Dedifferentiated amniotic fluid mesenchymal stem cell (primary cell): ENCODE measurements at regions not wholly inside any gene's neighbourhood (a gene's known extent, or its start where the extent isn't known, plus 50 kb on each side); places are given as distances from the start of the nearest gene placed in this dataset.

Experiments
- DNase-seq: peaks from one replicate; pipeline ENCODE4 v3.0.0-alpha.2; 2016; ENCODE audit errors: extremely low spot score

- DNase-seq, result no peak
These were observed 232.9 kb upstream of the ID2 start for GRCh38 chr2:8448824-8449556.

- no peak for DNase-seq
These were observed 230.6 kb upstream of the ID2 start for GRCh38 chr2:8451273-8451672.

GRCh38 chr2:8452296-8452695, 229.6 kb upstream of the ID2 start:
- DNase-seq, result no peak

- no peak for DNase-seq
These were observed 228.6 kb upstream of the ID2 start for GRCh38 chr2:8452979-8453903.

GRCh38 chr2:8453904-8454302, 228.0 kb upstream of the ID2 start:
- no peak for DNase-seq

GRCh38 chr2:8454797-8455196, 227.1 kb upstream of the ID2 start:
- no peak for DNase-seq

- no peak for DNase-seq
These were observed 226.4 kb upstream of the ID2 start for GRCh38 chr2:8455236-8456150.

- DNase-seq, result no peak
These were observed 225.4 kb upstream of the ID2 start for GRCh38 chr2:8456151-8457091.

- no peak for DNase-seq
These were observed 224.8 kb upstream of the ID2 start for GRCh38 chr2:8457092-8457481.

- no peak for DNase-seq
These were observed 224.0 kb upstream of the ID2 start for GRCh38 chr2:8457699-8458502.

GRCh38 chr2:8458503-8459459, 223.1 kb upstream of the ID2 start:
- DNase-seq, result no peak

GRCh38 chr2:8459474-8459873, 222.4 kb upstream of the ID2 start:
- no peak for DNase-seq

GRCh38 chr2:8461341-8461740, 220.5 kb upstream of the ID2 start:
- no peak for DNase-seq

GRCh38 chr2:8462280-8462679, 219.6 kb upstream of the ID2 start:
- DNase-seq, result no peak

- no peak for DNase-seq
These were observed 218.8 kb upstream of the ID2 start for GRCh38 chr2:8462899-8463648.

GRCh38 chr2:8465560-8465959, 216.3 kb upstream of the ID2 start:
- no peak for DNase-seq

GRCh38 chr2:8469709-8470493, 212.0 kb upstream of the ID2 start:
- DNase-seq, result no peak
